H1 (cell line): ENCODE measurements at regions not wholly inside any gene's neighbourhood (a gene's known extent, or its start where the extent isn't known, plus 50 kb on each side); places are given as distances from the start of the nearest gene placed in this dataset.

Experiments used
- CTCF ChIA-PET: fragments of 300-600 bp; sonication (Branson Sonifier 250); formaldehyde crosslinking; loops from one replicate; lab custom pipeline; 2021; ENCODE audit not compliant: partially characterized antibody; lab: Charles Lee
- POLR2A ChIA-PET: fragments of 300-600 bp; sonication (Branson Sonifier 250); formaldehyde crosslinking; loops from one replicate; lab custom pipeline; 2021; ENCODE audit warnings: inconsistent platforms; ENCODE audit not compliant: partially characterized antibody; lab: Charles Lee
- DNase-seq, 2 experiments: peaks; one replicate each; pipeline versions ENCODE4 v3.0.0 to v3.0.0-alpha.2; 2010 to 2022; ENCODE audit warnings: low spot score in 2 of 2, low read depth in 1 of 2, mixed read lengths in 1 of 2
- FAIRE-seq: peaks from 2 replicates; lab custom pipeline; 2011; peaks lifted over from hg19 to GRCh38; lab: Jason Lieb, UNC
- H2AFZ ChIP-seq: 2 replicates; pipeline ENCODE4 v1.8.1; 2012; ENCODE audit warnings: low read length, inconsistent platforms
- H2AK5ac ChIP-seq: 2 replicates; pipeline ENCODE4 v1.6.1; 2013; ENCODE audit warnings: low read depth, low read length
- H2BK120ac ChIP-seq: replicated peaks from 2 replicates; pipeline ENCODE3; 2013; ENCODE audit warnings: low read depth, low read length, inconsistent platforms
- H2BK12ac ChIP-seq: 2 replicates; pipeline ENCODE4 v1.6.1; 2013; ENCODE audit warnings: low read depth, low read length
- H2BK15ac ChIP-seq: 2 replicates; pipeline ENCODE4 v1.6.1; 2013; ENCODE audit warnings: low read length
- H2BK20ac ChIP-seq: 2 replicates; pipeline ENCODE4 v1.6.1; 2013; ENCODE audit warnings: low read length
- H2BK5ac ChIP-seq: 2 replicates; pipeline ENCODE4 v1.6.1; 2013; ENCODE audit warnings: low read depth, low read length
- H3K14ac ChIP-seq: 2 replicates; pipeline ENCODE4 v1.6.1; 2013; ENCODE audit warnings: inconsistent platforms; ENCODE audit not compliant: insufficient read length
- H3K18ac ChIP-seq: 2 replicates; pipeline ENCODE4 v1.6.1; 2013; ENCODE audit warnings: low read length; ENCODE audit errors: extremely low read depth
- H3K23ac ChIP-seq: 2 replicates; pipeline ENCODE4 v1.6.1; 2013; ENCODE audit warnings: inconsistent platforms; ENCODE audit not compliant: insufficient read length
- H3K23me2 ChIP-seq: 2 replicates; pipeline ENCODE4 v1.6.1; 2013; ENCODE audit warnings: low read depth, low read length
- H3K27ac ChIP-seq: 2 replicates; pipeline ENCODE4 v1.6.1; 2011; ENCODE audit warnings: low read depth, low read length, inconsistent platforms
- H3K27me3 ChIP-seq, 4 experiments: replicated peaks in 1 of 4; 1 replicate in 1 of 4; 2 replicates in 3 of 4; pipeline versions ENCODE4 v1.6.1 to v1.8.1; 2011 to 2013; ENCODE audit warnings: low read length in 3 of 4, mild to moderate bottlenecking in 3 of 4, inconsistent platforms in 2 of 4, mixed read lengths in 2 of 4, moderate library complexity in 1 of 4; ENCODE audit not compliant: control insufficient read depth in 3 of 4, insufficient read depth in 3 of 4; ENCODE audit errors: extremely low read depth in 1 of 4
- H3K36me3 ChIP-seq, 4 experiments: 2 replicates each; pipeline versions ENCODE4 v1.6.1 to v1.8.1; 2011 to 2013; ENCODE audit warnings: mild to moderate bottlenecking in 4 of 4, low read length in 3 of 4, moderate library complexity in 2 of 4, control low read depth in 1 of 4, inconsistent platforms in 1 of 4; ENCODE audit not compliant: insufficient read depth in 4 of 4, control insufficient read depth in 2 of 4
- H3K4ac ChIP-seq: replicated peaks from 2 replicates; pipeline ENCODE3; 2013; ENCODE audit warnings: low read length, low read depth, mixed read lengths, inconsistent platforms; ENCODE audit not compliant: insufficient read length
- H3K4me1 ChIP-seq, 4 experiments: replicated peaks in 1 of 4; 1 replicate in 1 of 4; 2 replicates in 3 of 4; pipeline versions ENCODE4 v1.6.1 to v1.8.1; 2011 to 2013; ENCODE audit warnings: low read length in 3 of 4, inconsistent platforms in 2 of 4, mixed read lengths in 1 of 4; ENCODE audit not compliant: insufficient read depth in 4 of 4, control insufficient read depth in 3 of 4
- H3K4me2 ChIP-seq, 2 experiments: 2 replicates each; pipeline versions ENCODE4 v1.6.1 to v1.8.1; 2011 to 2013; ENCODE audit warnings: low read depth in 2 of 2, low read length in 2 of 2, control low read depth in 1 of 2, inconsistent platforms in 1 of 2, mild to moderate bottlenecking in 1 of 2; ENCODE audit not compliant: insufficient read depth in 1 of 2
- H3K4me3 ChIP-seq, 4 experiments: fragments of 200-600, 300-600 bp in 1 of 4; sonication (generic), shearing (Covaris generic), sonication (Bioruptor Twin) in 1 of 4; 2 replicates each; pipeline versions ENCODE4 v1.5.1 to v1.8.1; 2011 to 2016; ENCODE audit warnings: low read length in 4 of 4, low read depth in 3 of 4, control low read depth in 2 of 4, inconsistent platforms in 2 of 4, mild to moderate bottlenecking in 2 of 4, mixed read lengths in 1 of 4, moderate library complexity in 1 of 4; ENCODE audit not compliant: insufficient read depth in 2 of 4; ENCODE audit errors: extremely low read depth in 1 of 4
- H3K56ac ChIP-seq: replicated peaks from 2 replicates; pipeline ENCODE3; 2013; ENCODE audit warnings: low read depth, mild to moderate bottlenecking, mixed read lengths, low read length, inconsistent platforms; ENCODE audit not compliant: insufficient read length
- H3K79me1 ChIP-seq: 2 replicates; pipeline ENCODE4 v1.6.1; 2013; ENCODE audit warnings: low read depth, low read length, control low read depth
- H3K79me2 ChIP-seq, 2 experiments: 2 replicates each; pipeline versions ENCODE4 v1.6.1 to v1.8.1; 2012 to 2013; ENCODE audit warnings: low read length in 2 of 2, mild to moderate bottlenecking in 2 of 2, inconsistent platforms in 1 of 2; ENCODE audit not compliant: insufficient read depth in 2 of 2, control insufficient read depth in 1 of 2
- H3K9ac ChIP-seq, 4 experiments: replicated peaks in 1 of 4; 1 replicate in 1 of 4; 2 replicates in 3 of 4; pipeline versions ENCODE4 v1.6.1 to v1.8.1; 2011 to 2013; ENCODE audit warnings: low read depth in 3 of 4, low read length in 3 of 4, control low read depth in 2 of 4, mild to moderate bottlenecking in 2 of 4, moderate library complexity in 2 of 4, inconsistent platforms in 1 of 4; ENCODE audit errors: extremely low read depth in 1 of 4
- H3K9me3 ChIP-seq, 2 experiments: 2 replicates each; pipeline versions ENCODE4 v1.6.1 to v1.8.1; 2012 to 2013; ENCODE audit warnings: mild to moderate bottlenecking in 2 of 2, moderate library complexity in 2 of 2, control low read depth in 1 of 2, inconsistent platforms in 1 of 2, low read depth in 1 of 2, low read length in 1 of 2, mixed read lengths in 1 of 2; ENCODE audit not compliant: insufficient read depth in 2 of 2
- H4K20me1 ChIP-seq, 2 experiments: replicated peaks in 1 of 2; 2 replicates each; pipeline versions ENCODE3 to v1.8.1; 2011 to 2013; ENCODE audit warnings: inconsistent platforms in 2 of 2, low read length in 2 of 2, mild to moderate bottlenecking in 1 of 2; ENCODE audit not compliant: insufficient read depth in 2 of 2, control insufficient read depth in 1 of 2
- H4K5ac ChIP-seq: 2 replicates; pipeline ENCODE4 v1.6.1; 2013; ENCODE audit warnings: low read length, low read depth, mixed read lengths, inconsistent platforms; ENCODE audit not compliant: insufficient read length
- H4K8ac ChIP-seq: 2 replicates; pipeline ENCODE4 v1.8.0; 2013; ENCODE audit warnings: mild to moderate bottlenecking, moderate library complexity, low read length, inconsistent platforms; ENCODE audit not compliant: insufficient read depth; ENCODE audit errors: extremely low read depth
- H4K91ac ChIP-seq: replicated peaks from 2 replicates; pipeline ENCODE3; 2013; ENCODE audit warnings: low read length, mixed read lengths, inconsistent platforms; ENCODE audit not compliant: insufficient read length
- ASH2L ChIP-seq: fragments of 200-600, 300-600 bp; sonication (generic); IDR thresholded peaks from one replicate; pipeline ENCODE4 v1.7.1; 2017; ENCODE audit warnings: low read length
- BCL11A ChIP-seq, 2 experiments: IDR thresholded peaks; one replicate each; pipeline ENCODE4 v1.6.1; 2011; ENCODE audit warnings: low read depth in 2 of 2, low read length in 2 of 2, mild to moderate bottlenecking in 2 of 2
- CHD1 ChIP-seq: IDR thresholded peaks from 2 replicates; pipeline ENCODE4 v1.6.1; 2012; ENCODE audit warnings: low read depth, low read length, improper control_type of control experiment
- CHD2 ChIP-seq: IDR thresholded peaks from 2 replicates; pipeline ENCODE4 v1.6.1; 2012; ENCODE audit warnings: low read length, improper control_type of control experiment
- CREB1 ChIP-seq: IDR thresholded peaks from 2 replicates; pipeline ENCODE4 v1.6.1; 2012; ENCODE audit warnings: inconsistent platforms
- JUN ChIP-seq: IDR thresholded peaks from 2 replicates; pipeline ENCODE4 v1.6.1; 2011; ENCODE audit warnings: low read depth, mild to moderate bottlenecking, improper control_type of control experiment, low read length
- NANOG ChIP-seq: IDR thresholded peaks from 2 replicates; pipeline ENCODE4 v1.6.1; 2011; ENCODE audit warnings: low read length, low read depth, mild to moderate bottlenecking, inconsistent platforms; ENCODE audit not compliant: insufficient read depth, poor library complexity, severe bottlenecking
- NRF1 ChIP-seq: IDR thresholded peaks from 2 replicates; pipeline ENCODE4 v1.6.1; 2011; ENCODE audit warnings: mild to moderate bottlenecking, low read depth, low read length, improper control_type of control experiment
- PHF8 ChIP-seq: fragments of 200-600 bp; sonication (generic); conservative IDR thresholded peaks from 2 replicates; pipeline ENCODE4 v1.7.1; 2012; ENCODE audit warnings: low read depth, mild to moderate bottlenecking, inconsistent platforms, low read length, moderate library complexity
- POLR2AphosphoS5 ChIP-seq: IDR thresholded peaks from 2 replicates; pipeline ENCODE4 v1.6.1; 2011; ENCODE audit warnings: low read depth, low read length
- POU5F1 ChIP-seq: IDR thresholded peaks from 2 replicates; pipeline ENCODE4 v1.6.1; 2011; ENCODE audit warnings: low read depth, mild to moderate bottlenecking, low read length, moderate library complexity
- RNF2 ChIP-seq: fragments of 200-900, 300-1000 bp; sonication (generic); IDR thresholded peaks from 2 replicates; pipeline ENCODE4 v1.7.1; 2016; ENCODE audit warnings: borderline replicate concordance, low read depth, mild to moderate bottlenecking, antibody characterized with exemption, low read length; ENCODE audit not compliant: poor library complexity, severe bottlenecking; ENCODE audit errors: missing control alignments
- SP1 ChIP-seq: IDR thresholded peaks from 2 replicates; pipeline ENCODE4 v1.6.1; 2011; ENCODE audit warnings: low read depth, low read length
- TAF7 ChIP-seq: optimal IDR thresholded peaks from 2 replicates; pipeline ENCODE3; 2011; ENCODE audit warnings: low read depth, mild to moderate bottlenecking, inconsistent platforms, low read length, moderate library complexity, borderline replicate concordance
- TCF12 ChIP-seq: IDR thresholded peaks from 2 replicates; pipeline ENCODE4 v1.6.1; 2011; ENCODE audit warnings: low read depth, mild to moderate bottlenecking, low read length
- WGBS, 2 experiments: shearing (Covaris generic) in 1 of 2; methylation state at CpG; one replicate each; pipeline versions ENCODE4 v1.1.6 to v1.1.7; 2013 to 2015; ENCODE audit warnings: low lambda C conversion rate in 2 of 2, mixed read lengths in 2 of 2, inconsistent platforms in 1 of 2, low coverage in 1 of 2, missing lambda C conversion rate in 1 of 2; ENCODE audit not compliant: insufficient replicate concordance in 2 of 2, insufficient coverage in 1 of 2, insufficient read length in 1 of 2; ENCODE audit errors: extremely low coverage in 1 of 2, missing lambda C conversion rate in 1 of 2; 5-methylcytosine and 5-hydroxymethylcytosine counted together
- TF ChIP-seq, protein P1 (sequence below): IDR thresholded peaks from 2 replicates; pipeline ENCODE4 v1.6.1; 2012; ENCODE audit warnings: inconsistent platforms

- no peak overlapping the region for H3K23ac ChIP-seq
- CTCF ChIA-PET, result interaction anchor here (1.2 kb wide), 1 partner anchor 61 kb away, joined by 3 read pairs; no protein-coding TSS in a partner anchor
- no peak overlapping the region for H3K4me3 ChIP-seq
- no peak overlapping the region for H2BK120ac ChIP-seq
- no peaks in the 10 kb centered on the region for H3K36me3 ChIP-seq
- no peak overlapping the region for H2BK20ac ChIP-seq
- no peak overlapping the region for H4K5ac ChIP-seq
- H3K27me3 ChIP-seq, result no peaks in the 10 kb centered on the region
- H3K4me2 ChIP-seq, result no peak overlapping the region
- POLR2A ChIA-PET, result interaction anchor here (0.6 to 0.8 kb wide), 2 partner anchors 9 to 175 kb away, joined by 3 read pairs; no protein-coding TSS in a partner anchor
- DNase-seq, result no peak
- 100% methylated on average over 1 of the region's 1 CpG; no CpG with 5 or more reads in 1 of the 2 experiments for WGBS, 2 experiments
- no peak overlapping the region for H3K27ac ChIP-seq
- H3K56ac ChIP-seq, result no peak overlapping the region
- H3K14ac ChIP-seq, result no peak overlapping the region
- no peak overlapping the region for H3K18ac ChIP-seq
- H2BK15ac ChIP-seq, result no peak overlapping the region
- H3K23me2 ChIP-seq, result no peaks in the 10 kb centered on the region
- no peak overlapping the region for H3K9ac ChIP-seq
- no peak for FAIRE-seq
- H3K79me1 ChIP-seq, result no peaks in the 10 kb centered on the region
- no peak overlapping the region for H4K91ac ChIP-seq
- H3K4me1 ChIP-seq, result peaks cover 0 to 3% (median 1%) of the 10 kb centered on the region in 4 experiments; a peak in 3 of 7 replicates
- H4K8ac ChIP-seq, result no peak overlapping the region
- H2BK5ac ChIP-seq, result no peak overlapping the region
- no peaks in the 10 kb centered on the region for H4K20me1 ChIP-seq
- H3K9me3 ChIP-seq, result no peaks in the 10 kb centered on the region
- H2AK5ac ChIP-seq, result no peak overlapping the region
- H3K79me2 ChIP-seq, result no peaks in the 10 kb centered on the region
- no peak for TF ChIP-seq CREB1
- no peak for TF ChIP-seq CHD1
- TF ChIP-seq NANOG, result no peak
- TF ChIP-seq, protein P1, sequence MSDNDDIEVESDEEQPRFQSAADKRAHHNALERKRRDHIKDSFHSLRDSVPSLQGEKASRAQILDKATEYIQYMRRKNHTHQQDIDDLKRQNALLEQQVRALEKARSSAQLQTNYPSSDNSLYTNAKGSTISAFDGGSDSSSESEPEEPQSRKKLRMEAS, result no peak
- TF ChIP-seq CHD2, result no peak
- TF ChIP-seq TAF7, result no peak
- TF ChIP-seq BCL11A (IDR thresholded peaks at IDR 0.05; ENCODE audit: low read depth in 2 of 2, low read length in 2 of 2), result no peak
- no peak for TF ChIP-seq JUN
- TF ChIP-seq TCF12, result no peak
- TF ChIP-seq NRF1, result no peak
- TF ChIP-seq POU5F1, result no peak
- TF ChIP-seq SP1, result no peak
- no peak for TF ChIP-seq ASH2L
- TF ChIP-seq POLR2AphosphoS5, result no peak
- TF ChIP-seq PHF8, result no peak
- no peak for TF ChIP-seq RNF2
- no peak overlapping the region for H2BK12ac ChIP-seq
- H2AFZ ChIP-seq, result no peak overlapping the region
- no peak overlapping the region for H3K4ac ChIP-seq
Observed at GRCh38 chr16:17769065-17769464, 298.3 kb upstream of the XYLT1 start.
